ENCODE measurements at regions not wholly inside any gene's neighbourhood (a gene's known extent, or its start where the extent isn't known, plus 50 kb on each side); places are given as distances from the start of the nearest gene placed in this dataset.

- H3K9me3 ChIP-seq (ENCODE audit: low read length): no peaks in the 10 kb centered on the region
- no peak overlapping the region for H3K4me3 ChIP-seq (ENCODE audit: low read length)
- H3K27ac ChIP-seq (ENCODE audit: low read length): no peak overlapping the region
- DNase-seq: no peak
- H3K27me3 ChIP-seq (ENCODE audit: low read length): no peaks in the 10 kb centered on the region
- H3K9me2 ChIP-seq (replicated peaks; ENCODE audit: insufficient read depth, low read length): no peaks in the 10 kb centered on the region
- H3K4me1 ChIP-seq (ENCODE audit: low read length): no peaks in the 10 kb centered on the region
- no peak overlapping the region for H3K4me2 ChIP-seq (ENCODE audit: low read depth, low read length, poor library complexity, severe bottlenecking)
- no peak overlapping the region for H3K9ac ChIP-seq (ENCODE audit: low read length)
- no peaks in the 10 kb centered on the region for H3K79me2 ChIP-seq (ENCODE audit: low read length)
- no peaks in the 10 kb centered on the region for H3K36me3 ChIP-seq (ENCODE audit: insufficient read depth, low read length)
- no peaks in the 10 kb centered on the region for H4K20me1 ChIP-seq (ENCODE audit: insufficient read depth, low read depth, low read length)
- H2AFZ ChIP-seq (ENCODE audit: low read length): no peak overlapping the region
Observed at GRCh38 chr16:50902457-50902856, 160.6 kb downstream of the CYLD start.

- no peaks in the 10 kb centered on the region for H3K79me2 ChIP-seq (ENCODE audit: low read length)
- no peak overlapping the region for H3K4me3 ChIP-seq (ENCODE audit: low read length)
- no peak overlapping the region for H2AFZ ChIP-seq (ENCODE audit: low read length)
- no peaks in the 10 kb centered on the region for H3K4me1 ChIP-seq (ENCODE audit: low read length)
- H3K9me2 ChIP-seq (replicated peaks; ENCODE audit: insufficient read depth, low read length): no peaks in the 10 kb centered on the region
- H3K27ac ChIP-seq (ENCODE audit: low read length): no peak overlapping the region
- H3K27me3 ChIP-seq (ENCODE audit: low read length): no peaks in the 10 kb centered on the region
- no peaks in the 10 kb centered on the region for H3K9me3 ChIP-seq (ENCODE audit: low read length)
- no peak overlapping the region for H3K9ac ChIP-seq (ENCODE audit: low read length)
- no peaks in the 10 kb centered on the region for H4K20me1 ChIP-seq (ENCODE audit: insufficient read depth, low read depth, low read length)
- no peak for DNase-seq
- no peaks in the 10 kb centered on the region for H3K36me3 ChIP-seq (ENCODE audit: insufficient read depth, low read length)
- no peak overlapping the region for H3K4me2 ChIP-seq (ENCODE audit: low read depth, low read length, poor library complexity, severe bottlenecking)
Observed at GRCh38 chr16:50901062-50901461, 159.2 kb downstream of the CYLD start.

- Histone ChIP-seq H3K4me2 (ENCODE audit: low read depth, low read length, poor library complexity, severe bottlenecking) (no peak overlapping the region), H3K4me3 (ENCODE audit: low read length) (no peak overlapping the region), H3K27ac (ENCODE audit: low read length) (no peak overlapping the region), H4K20me1 (ENCODE audit: insufficient read depth, low read depth, low read length) (no peaks in the 10 kb centered on the region), H3K9me3 (ENCODE audit: low read length) (no peaks in the 10 kb centered on the region), H3K79me2 (ENCODE audit: low read length) (no peaks in the 10 kb centered on the region), H3K4me1 (ENCODE audit: low read length) (no peaks in the 10 kb centered on the region), H3K9me2 (replicated peaks; ENCODE audit: insufficient read depth, low read length) (no peaks in the 10 kb centered on the region), H3K36me3 (ENCODE audit: insufficient read depth, low read length) (no peaks in the 10 kb centered on the region), H3K9ac (ENCODE audit: low read length) (no peak overlapping the region), H3K27me3 (ENCODE audit: low read length) (no peaks in the 10 kb centered on the region), H2AFZ (ENCODE audit: low read length) (no peak overlapping the region)
- no peak for DNase-seq
Observed at GRCh38 chr16:50900391-50900942, 158.6 kb downstream of the CYLD start.

GRCh38 chr16:50899951-50900350, 158.1 kb downstream of the CYLD start:
- Histone ChIP-seq H3K9me2 (replicated peaks; ENCODE audit: insufficient read depth, low read length) (no peaks in the 10 kb centered on the region), H3K9me3 (ENCODE audit: low read length) (no peaks in the 10 kb centered on the region), H3K4me2 (ENCODE audit: low read depth, low read length, poor library complexity, severe bottlenecking) (no peak overlapping the region), H3K4me3 (ENCODE audit: low read length) (no peak overlapping the region), H3K79me2 (ENCODE audit: low read length) (no peaks in the 10 kb centered on the region), H3K36me3 (ENCODE audit: insufficient read depth, low read length) (no peaks in the 10 kb centered on the region), H2AFZ (ENCODE audit: low read length) (no peak overlapping the region), H3K27me3 (ENCODE audit: low read length) (no peaks in the 10 kb centered on the region), H4K20me1 (ENCODE audit: insufficient read depth, low read depth, low read length) (no peaks in the 10 kb centered on the region), H3K9ac (ENCODE audit: low read length) (no peak overlapping the region), H3K4me1 (ENCODE audit: low read length) (no peaks in the 10 kb centered on the region), H3K27ac (ENCODE audit: low read length) (no peak overlapping the region)
- DNase-seq: no peak

GRCh38 chr16:50889746-50890145, 147.9 kb downstream of the CYLD start:
- H3K27ac ChIP-seq (ENCODE audit: low read length): no peak overlapping the region
- no peaks in the 10 kb centered on the region for H3K9me3 ChIP-seq (ENCODE audit: low read length)
- H3K27me3 ChIP-seq (ENCODE audit: low read length): no peaks in the 10 kb centered on the region
- no peak overlapping the region for H3K4me3 ChIP-seq (ENCODE audit: low read length)
- no peak overlapping the region for H3K4me2 ChIP-seq (ENCODE audit: low read depth, low read length, poor library complexity, severe bottlenecking)
- H3K36me3 ChIP-seq (ENCODE audit: insufficient read depth, low read length): no peaks in the 10 kb centered on the region
- no peaks in the 10 kb centered on the region for H3K4me1 ChIP-seq (ENCODE audit: low read length)
- no peak overlapping the region for H2AFZ ChIP-seq (ENCODE audit: low read length)
- no peaks in the 10 kb centered on the region for H3K79me2 ChIP-seq (ENCODE audit: low read length)
- H4K20me1 ChIP-seq (ENCODE audit: insufficient read depth, low read depth, low read length): no peaks in the 10 kb centered on the region
- no peaks in the 10 kb centered on the region for H3K9me2 ChIP-seq (replicated peaks; ENCODE audit: insufficient read depth, low read length)
- DNase-seq: no peak
- no peak overlapping the region for H3K9ac ChIP-seq (ENCODE audit: low read length)

- H3K79me2 ChIP-seq (ENCODE audit: low read length): no peaks in the 10 kb centered on the region
- no peaks in the 10 kb centered on the region for H3K9me2 ChIP-seq (replicated peaks; ENCODE audit: insufficient read depth, low read length)
- no peak overlapping the region for H2AFZ ChIP-seq (ENCODE audit: low read length)
- no peak overlapping the region for H3K4me2 ChIP-seq (ENCODE audit: low read depth, low read length, poor library complexity, severe bottlenecking)
- H3K9me3 ChIP-seq (ENCODE audit: low read length): no peaks in the 10 kb centered on the region
- DNase-seq: no peak
- H3K9ac ChIP-seq (ENCODE audit: low read length): no peak overlapping the region
- no peaks in the 10 kb centered on the region for H3K27me3 ChIP-seq (ENCODE audit: low read length)
- H3K27ac ChIP-seq (ENCODE audit: low read length): no peak overlapping the region
- H3K4me1 ChIP-seq (ENCODE audit: low read length): no peaks in the 10 kb centered on the region
- no peaks in the 10 kb centered on the region for H3K36me3 ChIP-seq (ENCODE audit: insufficient read depth, low read length)
- no peaks in the 10 kb centered on the region for H4K20me1 ChIP-seq (ENCODE audit: insufficient read depth, low read depth, low read length)
- no peak overlapping the region for H3K4me3 ChIP-seq (ENCODE audit: low read length)
Observed at GRCh38 chr16:50889276-50889675, 147.4 kb downstream of the CYLD start.

GRCh38 chr16:50888486-50889261, 146.8 kb downstream of the CYLD start:
- Histone ChIP-seq H3K36me3 (ENCODE audit: insufficient read depth, low read length) (no peaks in the 10 kb centered on the region), H2AFZ (ENCODE audit: low read length) (no peak overlapping the region), H3K9ac (ENCODE audit: low read length) (no peak overlapping the region), H3K4me3 (ENCODE audit: low read length) (no peak overlapping the region), H3K4me2 (ENCODE audit: low read depth, low read length, poor library complexity, severe bottlenecking) (no peak overlapping the region), H3K9me3 (ENCODE audit: low read length) (no peaks in the 10 kb centered on the region), H3K79me2 (ENCODE audit: low read length) (no peaks in the 10 kb centered on the region), H3K9me2 (replicated peaks; ENCODE audit: insufficient read depth, low read length) (no peaks in the 10 kb centered on the region), H4K20me1 (ENCODE audit: insufficient read depth, low read depth, low read length) (no peaks in the 10 kb centered on the region), H3K4me1 (ENCODE audit: low read length) (no peaks in the 10 kb centered on the region), H3K27ac (ENCODE audit: low read length) (no peak overlapping the region), H3K27me3 (ENCODE audit: low read length) (no peaks in the 10 kb centered on the region)
- DNase-seq: no peak

GRCh38 chr16:50887500-50888298, 145.8 kb downstream of the CYLD start:
- no peak overlapping the region for H2AFZ ChIP-seq (ENCODE audit: low read length)

More at GRCh38 chr16:50887500-50888298, 145.8 kb downstream of the CYLD start:
- Histone ChIP-seq H3K9me2 (replicated peaks; ENCODE audit: insufficient read depth, low read length) (no peaks in the 10 kb centered on the region), H3K27ac (ENCODE audit: low read length) (no peak overlapping the region), H4K20me1 (ENCODE audit: insufficient read depth, low read depth, low read length) (no peaks in the 10 kb centered on the region), H3K9ac (ENCODE audit: low read length) (no peak overlapping the region), H3K9me3 (ENCODE audit: low read length) (no peaks in the 10 kb centered on the region), H3K4me1 (ENCODE audit: low read length) (no peaks in the 10 kb centered on the region), H3K27me3 (ENCODE audit: low read length) (no peaks in the 10 kb centered on the region), H3K4me2 (ENCODE audit: low read depth, low read length, poor library complexity, severe bottlenecking) (no peak overlapping the region), H3K79me2 (ENCODE audit: low read length) (no peaks in the 10 kb centered on the region), H3K4me3 (ENCODE audit: low read length) (no peak overlapping the region), H3K36me3 (ENCODE audit: insufficient read depth, low read length) (no peaks in the 10 kb centered on the region)
- DNase-seq: no peak

All from Karpas-422 (cell line).